ENCODE measurements at regions not wholly inside any gene's neighbourhood (a gene's known extent, or its start where the extent isn't known, plus 50 kb on each side); places are given as distances from the start of the nearest gene placed in this dataset.

DNA sequence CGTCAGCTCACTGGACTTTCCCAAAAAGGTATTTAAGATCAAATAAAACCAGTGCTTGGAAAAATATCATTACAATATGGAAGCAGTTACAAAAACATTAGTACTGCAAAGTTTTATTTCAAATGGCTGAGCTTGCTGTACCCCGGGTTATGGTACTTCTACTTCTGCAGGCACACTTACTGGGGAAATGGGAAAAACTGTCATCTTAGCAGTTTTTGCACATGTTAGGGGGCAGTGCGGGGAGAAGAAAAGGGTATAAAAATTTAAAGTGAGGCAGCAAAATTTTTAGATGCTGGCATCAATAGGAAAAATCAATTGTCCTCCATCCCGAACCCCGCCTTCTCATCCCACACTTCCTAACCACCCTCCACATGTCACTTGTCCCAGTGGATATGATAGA lies 133.4 kb downstream of the ATG4C start:
- H3K27ac Mint-ChIP-seq, result no peak overlapping the region

GRCh38 chr1:62917805-62918204 lies 133.9 kb downstream of the ATG4C start:
- no peaks in the 10 kb centered on the region for H3K36me3 Mint-ChIP-seq
- H3K4me1 Mint-ChIP-seq, result no peaks in the 10 kb centered on the region

More for the DNA sequence above, 133.4 kb downstream of the ATG4C start:
- no peak for TF ChIP-seq CTCF (IDR thresholded peaks at IDR 0.05)
- Histone ChIP-seq H3K4me3 (replicated peaks in 1 of 3; ENCODE audit: low read depth in 2 of 3, low read length in 3 of 3) (no peak overlapping the region), H3K4me1 (ENCODE audit: control insufficient read depth in 1 of 2, insufficient read depth in 2 of 2, low read length in 2 of 2) (no peaks in the 10 kb centered on the region), H3K9ac (ENCODE audit: insufficient read depth, low read length, poor library complexity, severe bottlenecking) (no peak overlapping the region), H3K27me3 (ENCODE audit: control insufficient read depth in 2 of 2, insufficient read depth in 2 of 2, low read length in 2 of 2) (no peaks in the 10 kb centered on the region), H4K20me1 (ENCODE audit: insufficient read depth, low read length) (no peaks in the 10 kb centered on the region), H3K27ac (ENCODE audit: low read depth in 1 of 2, low read length in 2 of 2) (no peak overlapping the region), H3K9me3 (replicated peaks in 1 of 2; ENCODE audit: control insufficient read depth in 1 of 2, insufficient read depth in 1 of 2, low read length in 2 of 2) (no peaks in the 10 kb centered on the region), H3K79me2 (ENCODE audit: insufficient read depth, low read length) (no peaks in the 10 kb centered on the region), H3K4me2 (replicated peaks; ENCODE audit: extremely low read depth, low read length, poor library complexity, severe bottlenecking) (no peak overlapping the region), H2AFZ (ENCODE audit: insufficient read depth, low read depth, low read length, poor library complexity, severe bottlenecking) (no peak overlapping the region), H3K36me3 (replicated peaks in 1 of 2; ENCODE audit: control insufficient read depth in 1 of 2, insufficient read depth in 2 of 2, low read length in 2 of 2) (no peaks in the 10 kb centered on the region)
- H3K36me3 Mint-ChIP-seq, result no peaks in the 10 kb centered on the region
- DNase-seq, result no peak
- H3K4me3 Mint-ChIP-seq, result no peak overlapping the region
- 100% methylated on average over 1 of the region's 5 CpGs for WGBS (ENCODE audit: insufficient coverage)
- no peaks in the 10 kb centered on the region for H3K4me1 Mint-ChIP-seq
- intact Hi-C loops (cut with micrococcal nuclease), result no loop called here
- H3K27me3 Mint-ChIP-seq (ENCODE audit: low read depth in 3 of 3), result peaks cover 3 to 17% (median 4%) of the 10 kb centered on the region in 3 donors
- peaks cover 0 to under 1% (median 0%) of the 10 kb centered on the region in 7 donors for H3K9me3 Mint-ChIP-seq

More at GRCh38 chr1:62917805-62918204, 133.9 kb downstream of the ATG4C start:
- Mint-ChIP-seq H3K4me3 (no peak overlapping the region), H3K27ac (no peak overlapping the region), H3K9me3 (peaks cover 0 to 2% (median 0%) of the 10 kb centered on the region in 7 donors), H3K27me3 (ENCODE audit: low read depth in 3 of 3) (peaks cover 3 to 15% (median 4%) of the 10 kb centered on the region in 3 donors)
- Histone ChIP-seq H3K4me1 (ENCODE audit: control insufficient read depth in 1 of 2, insufficient read depth in 2 of 2, low read length in 2 of 2) (no peaks in the 10 kb centered on the region), H3K9ac (ENCODE audit: insufficient read depth, low read length, poor library complexity, severe bottlenecking) (no peak overlapping the region), H3K36me3 (replicated peaks in 1 of 2; ENCODE audit: control insufficient read depth in 1 of 2, insufficient read depth in 2 of 2, low read length in 2 of 2) (no peaks in the 10 kb centered on the region), H3K27ac (ENCODE audit: low read depth in 1 of 2, low read length in 2 of 2) (no peak overlapping the region), H3K4me2 (replicated peaks; ENCODE audit: extremely low read depth, low read length, poor library complexity, severe bottlenecking) (no peak overlapping the region), H3K9me3 (replicated peaks in 1 of 2; ENCODE audit: control insufficient read depth in 1 of 2, insufficient read depth in 1 of 2, low read length in 2 of 2) (no peaks in the 10 kb centered on the region), H3K4me3 (replicated peaks in 1 of 3; ENCODE audit: low read depth in 2 of 3, low read length in 3 of 3) (no peak overlapping the region), H4K20me1 (ENCODE audit: insufficient read depth, low read length) (no peaks in the 10 kb centered on the region), H2AFZ (ENCODE audit: insufficient read depth, low read depth, low read length, poor library complexity, severe bottlenecking) (no peak overlapping the region), H3K79me2 (ENCODE audit: insufficient read depth, low read length) (no peaks in the 10 kb centered on the region), H3K27me3 (ENCODE audit: control insufficient read depth in 2 of 2, insufficient read depth in 2 of 2, low read length in 2 of 2) (no peaks in the 10 kb centered on the region)
- no peak for TF ChIP-seq CTCF (IDR thresholded peaks at IDR 0.05)
- WGBS (ENCODE audit: insufficient coverage), result 86% methylated on average over 9 of the region's 10 CpGs
- intact Hi-C loops (cut with micrococcal nuclease), result no loop called here
- no peak for DNase-seq

Data from CD14-positive monocyte (primary cell).